Sigmoid colon (tissue), 4 donors: ENCODE measurements at regions not wholly inside any gene's neighbourhood (a gene's known extent, or its start where the extent isn't known, plus 50 kb on each side); places are given as distances from the start of the nearest gene placed in this dataset.
"Not testable (repeated sequence)": the region's sequence is repeated elsewhere in the genome, so short reads cannot be mapped to it uniquely, and the experiment has no call there.

Source experiments
- CTCF ChIP-seq, 4 experiments: fragments of 450-650 bp in 3 of 4; fragments of 200-600 bp in 1 of 4; IDR thresholded peaks; one replicate each; pipeline ENCODE4 v1.5.1; 2016 to 2019; ENCODE audit warnings: antibody characterized with exemption in 4 of 4, mild to moderate bottlenecking in 3 of 4, moderate library complexity in 2 of 4
- EP300 ChIP-seq, 4 donors: sonication (generic); formaldehyde crosslinking; IDR thresholded peaks; one replicate each; pipeline ENCODE4 v1.6.1; 2017; ENCODE audit warnings: antibody characterized with exemption in 4 of 4
- POLR2A ChIP-seq, 2 donors: fragments of 450-650 bp; IDR thresholded peaks; one replicate each; pipeline ENCODE4 v1.6.1; 2016; ENCODE audit warnings: antibody characterized with exemption in 2 of 2, mild to moderate bottlenecking in 2 of 2, moderate library complexity in 2 of 2
- POLR2AphosphoS5 ChIP-seq, 4 donors: sonication (generic); formaldehyde crosslinking; IDR thresholded peaks; one replicate each; pipeline ENCODE4 v1.6.1; 2017; ENCODE audit warnings: antibody characterized with exemption in 4 of 4

GRCh38 chr15:21280272-21280671 is 160.0 kb downstream of the POTEB3 start:
- not testable (repeated sequence) for TF ChIP-seq POLR2A, POLR2AphosphoS5, CTCF, EP300 (IDR thresholded peaks at IDR 0.05)
